ENCODE measurements at regions not wholly inside any gene's neighbourhood (a gene's known extent, or its start where the extent isn't known, plus 50 kb on each side); places are given as distances from the start of the nearest gene placed in this dataset.

DNA sequence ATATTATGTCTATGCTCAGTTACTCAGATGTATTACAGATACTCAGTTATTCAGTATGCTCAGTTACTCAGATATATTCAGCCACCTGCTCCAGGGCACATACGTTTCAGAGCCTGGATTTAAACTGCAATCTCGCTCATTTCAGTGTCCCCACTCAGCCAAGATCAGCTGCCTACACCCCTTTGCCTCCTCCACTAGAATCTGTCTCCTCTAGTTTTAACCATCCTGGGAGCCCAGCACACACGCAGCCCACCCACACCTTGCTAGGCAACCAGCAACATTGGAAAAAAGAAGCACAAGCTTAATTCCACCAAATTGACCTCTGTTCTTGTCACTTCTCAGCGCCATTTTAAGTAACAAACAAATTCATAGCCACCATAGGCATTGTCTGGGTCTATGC lies 246.2 kb downstream of the QDPR start:
- no peak for TF ChIP-seq CTCF (IDR thresholded peaks at IDR 0.05)
- no peak for TF ChIP-seq POLR2A (IDR thresholded peaks at IDR 0.05)
